AG04449 (cell line): ENCODE measurements at regions not wholly inside any gene's neighbourhood (a gene's known extent, or its start where the extent isn't known, plus 50 kb on each side); places are given as distances from the start of the nearest gene placed in this dataset.
A peak's percentile ranks its signal among the peaks of the same experiment; 100 is the strongest.
"Not testable (repeated sequence)": the region's sequence is repeated elsewhere in the genome, so short reads cannot be mapped to it uniquely, and the experiment has no call there.

Source experiments
- CTCF ChIA-PET: fragments of 350-600 bp; formaldehyde crosslinking; extraction: SDS; loops from one replicate; lab custom pipeline; 2021; ENCODE audit warnings: antibody characterized with exemption; lab: Yijun Ruan, JAX
- POLR2A ChIA-PET: fragments of 400-600, 350-600 bp; formaldehyde crosslinking; extraction: SDS; loops from one replicate; lab custom pipeline; 2020; ENCODE audit warnings: antibody characterized with exemption, inconsistent platforms; lab: Yijun Ruan, JAX
- DNase-seq: peaks from one replicate; pipeline ENCODE4 v3.0.0-alpha.2; 2010; ENCODE audit warnings: low read depth, low spot score
- H3K4me3 ChIP-seq: 2 replicates; pipeline ENCODE4 v1.5.1; 2011; ENCODE audit warnings: low read depth, mild to moderate bottlenecking, control low read depth, low read length
- TF ChIP-seq, protein P1 (sequence below): IDR thresholded peaks from one replicate; pipeline ENCODE4 v1.5.1; 2011; ENCODE audit warnings: mild to moderate bottlenecking, moderate library complexity, low read length, control low read depth, inconsistent platforms; ENCODE audit not compliant: insufficient read depth; ENCODE audit errors: missing control alignments

DNA sequence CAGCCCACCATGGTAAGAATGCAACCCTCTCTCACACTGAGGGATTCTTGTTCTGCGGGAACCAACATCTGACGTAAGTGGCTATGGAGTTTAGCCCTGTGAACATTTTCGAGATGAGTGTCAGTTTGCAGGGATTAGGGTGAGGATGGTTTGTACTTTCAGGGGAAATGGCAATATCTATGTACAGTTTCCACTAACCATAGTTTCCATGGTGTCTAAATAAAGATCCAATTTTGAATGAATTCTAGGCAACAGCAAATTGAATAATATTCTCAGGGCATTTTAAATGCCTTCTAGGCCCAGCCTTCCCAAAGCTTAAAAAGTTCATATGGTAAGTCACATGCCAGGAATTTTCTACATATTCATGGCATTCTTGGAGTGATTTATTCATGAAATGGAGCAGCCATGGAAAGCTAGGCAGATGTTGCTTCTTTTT, 105.4 kb upstream of the MMADHC start:
- ChIA-PET CTCF (interaction anchor here (1.1 to 1.4 kb wide), 3 partner anchors 8 to 19 kb away, joined by 3 to 6 read pairs (median 4); no protein-coding TSS in a partner anchor), POLR2A (interaction anchor here (0.5 to 1.1 kb wide), 2 partner anchors 45 to 106 kb away, joined by 3 read pairs; no protein-coding TSS in a partner anchor)
- TF ChIP-seq, protein P1, sequence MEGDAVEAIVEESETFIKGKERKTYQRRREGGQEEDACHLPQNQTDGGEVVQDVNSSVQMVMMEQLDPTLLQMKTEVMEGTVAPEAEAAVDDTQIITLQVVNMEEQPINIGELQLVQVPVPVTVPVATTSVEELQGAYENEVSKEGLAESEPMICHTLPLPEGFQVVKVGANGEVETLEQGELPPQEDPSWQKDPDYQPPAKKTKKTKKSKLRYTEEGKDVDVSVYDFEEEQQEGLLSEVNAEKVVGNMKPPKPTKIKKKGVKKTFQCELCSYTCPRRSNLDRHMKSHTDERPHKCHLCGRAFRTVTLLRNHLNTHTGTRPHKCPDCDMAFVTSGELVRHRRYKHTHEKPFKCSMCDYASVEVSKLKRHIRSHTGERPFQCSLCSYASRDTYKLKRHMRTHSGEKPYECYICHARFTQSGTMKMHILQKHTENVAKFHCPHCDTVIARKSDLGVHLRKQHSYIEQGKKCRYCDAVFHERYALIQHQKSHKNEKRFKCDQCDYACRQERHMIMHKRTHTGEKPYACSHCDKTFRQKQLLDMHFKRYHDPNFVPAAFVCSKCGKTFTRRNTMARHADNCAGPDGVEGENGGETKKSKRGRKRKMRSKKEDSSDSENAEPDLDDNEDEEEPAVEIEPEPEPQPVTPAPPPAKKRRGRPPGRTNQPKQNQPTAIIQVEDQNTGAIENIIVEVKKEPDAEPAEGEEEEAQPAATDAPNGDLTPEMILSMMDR: no peak
- no peak overlapping the region for H3K4me3 ChIP-seq
- DNase-seq: peak; percentile 38

DNA sequence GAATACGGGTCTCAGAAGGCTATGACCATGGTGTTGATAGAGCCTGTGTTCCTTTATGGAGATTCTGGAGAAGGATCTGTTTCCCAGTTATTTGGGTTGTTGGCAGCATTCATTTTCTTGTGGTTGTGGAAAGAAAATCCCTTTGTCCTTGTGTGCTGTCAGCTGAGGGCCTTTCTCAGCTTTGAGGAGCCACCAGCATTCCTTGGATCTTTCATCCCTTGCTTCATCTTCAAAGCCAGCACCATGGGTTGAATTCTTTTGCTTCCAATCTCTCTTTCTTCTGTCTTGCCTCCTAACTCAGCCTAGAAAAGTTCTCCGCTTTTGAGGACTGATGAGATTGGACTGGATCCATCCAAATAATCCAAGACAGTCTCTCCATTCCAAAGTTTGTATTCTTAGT, 103.2 kb upstream of the MMADHC start:
- TF ChIP-seq, protein P1: no peak
- CTCF ChIA-PET: no interaction called here
- DNase-seq: no peak
- POLR2A ChIA-PET: no interaction called here
- no peak overlapping the region for H3K4me3 ChIP-seq

DNA sequence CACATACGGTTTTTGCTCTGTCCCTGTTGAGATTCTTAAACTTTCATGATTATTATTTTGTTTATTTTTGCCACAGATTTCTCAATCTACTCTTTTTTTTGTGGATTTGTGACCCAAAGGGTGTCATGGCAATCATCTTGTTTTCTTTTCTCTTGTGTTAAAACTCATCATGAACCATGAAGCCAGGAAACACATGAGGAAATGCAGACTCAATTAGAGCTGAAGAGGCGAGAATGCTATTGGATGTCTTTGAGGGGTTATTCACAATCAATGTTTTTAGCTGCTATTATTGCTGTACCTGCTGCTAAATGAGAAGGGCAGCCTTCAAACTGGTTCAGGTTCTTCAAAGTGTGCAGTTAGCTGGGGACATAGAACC, 99.5 kb upstream of the MMADHC start:
- no peak for DNase-seq
- ChIA-PET CTCF (no interaction called here), POLR2A (no interaction called here)
- no peak overlapping the region for H3K4me3 ChIP-seq
- TF ChIP-seq, protein P1: no peak

DNA sequence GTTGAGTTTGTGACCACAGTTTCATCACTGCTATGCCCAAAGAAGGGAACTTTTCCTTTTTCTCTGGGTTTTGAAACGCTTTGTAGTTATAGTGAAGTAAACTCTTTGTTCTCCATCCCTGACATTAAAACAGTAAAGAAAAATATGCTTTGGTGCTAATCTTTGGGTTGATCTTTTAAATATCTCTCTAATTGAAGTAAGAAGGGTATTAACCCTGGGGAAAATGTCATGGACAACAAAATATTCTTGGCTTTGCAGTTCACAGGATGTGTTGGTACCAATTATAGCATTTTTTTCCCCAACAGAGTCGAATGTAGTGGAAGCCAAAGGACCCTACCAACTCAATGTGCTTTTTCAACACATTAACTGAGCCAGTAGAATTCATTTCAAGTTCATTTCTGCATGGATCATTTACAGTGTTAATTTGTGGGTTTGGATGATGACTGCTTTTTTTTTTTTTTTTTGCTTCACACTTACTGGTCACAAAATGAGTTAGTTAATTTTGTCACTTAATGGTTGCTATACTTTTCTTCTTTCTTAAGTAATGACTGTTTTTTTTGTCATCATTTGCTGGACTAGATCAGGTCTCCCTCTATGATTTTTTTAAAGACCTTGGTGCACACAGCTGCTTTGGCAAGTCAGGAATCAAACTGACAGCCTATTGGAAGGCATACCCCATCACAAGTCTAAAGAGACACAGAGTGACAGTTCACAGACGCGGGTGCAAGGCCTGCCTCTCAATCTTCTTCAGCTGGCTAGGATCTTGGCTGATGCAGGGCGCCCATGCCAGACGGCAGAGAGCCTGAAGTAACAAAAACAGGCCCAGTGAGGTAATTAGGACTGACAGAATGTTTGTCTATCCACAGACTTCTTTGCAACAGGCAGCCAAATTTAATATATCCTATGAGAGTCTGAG, 98.8 kb upstream of the MMADHC start:
- POLR2A ChIA-PET: no interaction called here
- TF ChIP-seq, protein P1: no peak
- CTCF ChIA-PET: no interaction called here
- H3K4me3 ChIP-seq: no peak overlapping the region
- no peak for DNase-seq

DNA sequence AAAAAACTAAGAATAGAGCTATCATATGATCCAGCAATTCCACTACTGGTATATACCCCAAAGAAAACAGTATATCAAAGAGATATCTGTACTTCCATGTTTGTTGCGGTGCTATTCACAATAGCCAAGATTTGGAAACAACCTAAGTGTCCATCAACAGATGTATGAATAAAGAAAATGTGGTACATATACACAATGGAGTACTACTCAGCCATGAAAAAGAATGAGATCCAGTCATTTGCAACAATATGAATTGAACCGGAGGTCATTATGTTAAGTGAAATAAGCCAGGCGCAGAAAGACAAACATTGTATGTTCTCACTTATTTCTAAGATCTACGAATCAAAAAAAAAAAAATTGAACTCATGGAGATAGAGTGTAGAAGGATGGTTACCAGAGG, 97.8 kb upstream of the MMADHC start:
- POLR2A ChIA-PET, CTCF ChIA-PET: not testable (repeated sequence)

DNA sequence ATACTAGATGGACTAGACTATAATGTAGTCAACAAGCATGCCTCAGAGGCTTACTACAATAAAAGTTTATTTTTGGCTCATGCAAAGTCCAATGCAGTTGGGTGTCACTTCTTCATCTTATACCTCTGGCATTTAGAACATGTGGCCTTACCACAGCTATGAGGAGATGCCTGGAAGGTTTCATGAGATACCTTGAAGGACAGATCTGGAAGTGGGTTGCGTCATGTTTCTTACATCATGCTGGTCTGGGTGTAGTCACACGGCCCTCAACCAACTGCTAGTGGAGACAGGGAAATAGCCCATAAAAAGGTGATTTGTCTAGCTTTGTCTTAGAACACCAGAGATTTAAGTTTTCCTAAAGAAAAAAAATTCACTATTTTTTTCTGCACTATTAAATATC, 91.7 kb upstream of the MMADHC start:
- TF ChIP-seq, protein P1: no peak
- CTCF ChIA-PET: no interaction called here
- no peak overlapping the region for H3K4me3 ChIP-seq
- peak; percentile 47 for DNase-seq
- POLR2A ChIA-PET: no interaction called here

More for the DNA sequence above, 97.8 kb upstream of the MMADHC start:
- H3K4me3 ChIP-seq, DNase-seq: not testable (repeated sequence)
